AG04450 (cell line): ENCODE measurements at regions not wholly inside any gene's neighbourhood (a gene's known extent, or its start where the extent isn't known, plus 50 kb on each side); places are given as distances from the start of the nearest gene placed in this dataset.

Experiments used
- CTCF ChIA-PET: fragments of 300-600, 350-600 bp; formaldehyde crosslinking; extraction: SDS; loops from one replicate; lab custom pipeline; 2022; ENCODE audit warnings: antibody characterized with exemption, inconsistent platforms; lab: Charles Lee
- POLR2A ChIA-PET: fragments of 350-600 bp; formaldehyde crosslinking; extraction: SDS; loops from one replicate; lab custom pipeline; 2021; ENCODE audit warnings: antibody characterized with exemption, inconsistent platforms; lab: Yijun Ruan, JAX
- DNase-seq: peaks from one replicate; pipeline ENCODE4 v3.0.0-alpha.2; 2011; ENCODE audit warnings: low read depth, low spot score
- H3K27ac ChIP-seq: one replicate; pipeline ENCODE4 v1.5.1; 2012; ENCODE audit warnings: low read depth, low read length, control low read depth
- H3K27me3 ChIP-seq: one replicate; pipeline ENCODE4 v1.6.0; 2012; ENCODE audit warnings: low read length; ENCODE audit not compliant: control insufficient read depth, insufficient read depth
- H3K4me3 ChIP-seq: 2 replicates; pipeline ENCODE4 v1.5.1; 2011; ENCODE audit warnings: mild to moderate bottlenecking, low read depth, low read length, control low read depth
- H3K9me3 ChIP-seq: 2 replicates; pipeline ENCODE4 v1.5.1; 2012; ENCODE audit warnings: low read length; ENCODE audit not compliant: control insufficient read depth, insufficient read depth
- CTCF ChIP-seq: IDR thresholded peaks from 2 replicates; pipeline ENCODE4 v1.5.1; 2011; ENCODE audit warnings: low read depth, low read length, control low read depth, inconsistent platforms

GRCh38 chr3:105032541-105032940 lies 334.2 kb upstream of the ALCAM start:
- POLR2A ChIA-PET: no interaction called here
- TF ChIP-seq CTCF: no peak
- Histone ChIP-seq H3K9me3 (no peaks in the 10 kb centered on the region), H3K27ac (no peak overlapping the region), H3K27me3 (no peaks in the 10 kb centered on the region), H3K4me3 (no peak overlapping the region)
- CTCF ChIA-PET: no interaction called here
- DNase-seq: no peak

GRCh38 chr3:105033081-105033480 lies 333.6 kb upstream of the ALCAM start:
- no peak for DNase-seq
- TF ChIP-seq CTCF: no peak
- Histone ChIP-seq H3K4me3 (no peak overlapping the region), H3K27ac (no peak overlapping the region), H3K9me3 (no peaks in the 10 kb centered on the region), H3K27me3 (no peaks in the 10 kb centered on the region)
- ChIA-PET CTCF (no interaction called here), POLR2A (no interaction called here)

- POLR2A ChIA-PET: no interaction called here
- no peak for DNase-seq
- H3K9me3 ChIP-seq: no peaks in the 10 kb centered on the region
- H3K4me3 ChIP-seq: no peak overlapping the region
- CTCF ChIA-PET: no interaction called here
- H3K27ac ChIP-seq: no peak overlapping the region
- H3K27me3 ChIP-seq: no peaks in the 10 kb centered on the region
- no peak for TF ChIP-seq CTCF
Measured at GRCh38 chr3:105039004-105039403, 327.7 kb upstream of the ALCAM start.

- Histone ChIP-seq H3K27me3 (no peaks in the 10 kb centered on the region), H3K9me3 (no peaks in the 10 kb centered on the region), H3K27ac (no peak overlapping the region), H3K4me3 (no peak overlapping the region)
- TF ChIP-seq CTCF: no peak
- DNase-seq: no peak
- ChIA-PET CTCF (no interaction called here), POLR2A (no interaction called here)
Measured at GRCh38 chr3:105040026-105040622, 326.6 kb upstream of the ALCAM start.

- ChIA-PET CTCF (no interaction called here), POLR2A (no interaction called here)
- no peak overlapping the region for H3K27ac ChIP-seq
- no peaks in the 10 kb centered on the region for H3K27me3 ChIP-seq
- H3K9me3 ChIP-seq: no peaks in the 10 kb centered on the region
- no peak for TF ChIP-seq CTCF
- H3K4me3 ChIP-seq: no peak overlapping the region
- no peak for DNase-seq
Measured at GRCh38 chr3:105042586-105042985, 324.1 kb upstream of the ALCAM start.
